Left ventricle myocardium inferior (tissue), 1 donor: ENCODE measurements at regions not wholly inside any gene's neighbourhood (a gene's known extent, or its start where the extent isn't known, plus 50 kb on each side); places are given as distances from the start of the nearest gene placed in this dataset.

Experiments used
- DNase-seq: peaks from one replicate; pipeline ENCODE4 v3.0.0-alpha.2; 2020
- H3K27ac ChIP-seq: fragments of 200-600 bp; replicated peaks from 2 replicates; pipeline ENCODE4 v1.8.0; 2021
- H3K27me3 ChIP-seq: fragments of 200-600 bp; 2 replicates; pipeline ENCODE4 v1.8.0; 2021; ENCODE audit warnings: low read depth
- H3K36me3 ChIP-seq: fragments of 200-600 bp; 2 replicates; pipeline ENCODE4 v1.8.0; 2021
- H3K4me1 ChIP-seq: fragments of 200-600 bp; 2 replicates; pipeline ENCODE4 v1.8.0; 2021
- H3K4me3 ChIP-seq: fragments of 200-600 bp; 2 replicates; pipeline ENCODE4 v1.8.0; 2021; ENCODE audit warnings: mild to moderate bottlenecking, moderate library complexity
- H3K9me3 ChIP-seq: fragments of 200-600 bp; replicated peaks from 2 replicates; pipeline ENCODE4 v1.8.0; 2021
- intact Hi-C: fragments of 100-400 bp; cut with micrococcal nuclease; formaldehyde crosslinking; loops from one replicate; pipeline ENCODE4 v1.11.0; 2022
- TF ChIP-seq, protein P1 (sequence below): fragments of 200-600 bp; IDR thresholded peaks from 2 replicates; pipeline ENCODE4 v1.8.0; 2021; ENCODE audit warnings: antibody characterized with exemption, mild to moderate bottlenecking, borderline replicate concordance
- donor health status: DM: no; HTN: yes; CAD: no; lungs with severe emphysema.

DNA sequence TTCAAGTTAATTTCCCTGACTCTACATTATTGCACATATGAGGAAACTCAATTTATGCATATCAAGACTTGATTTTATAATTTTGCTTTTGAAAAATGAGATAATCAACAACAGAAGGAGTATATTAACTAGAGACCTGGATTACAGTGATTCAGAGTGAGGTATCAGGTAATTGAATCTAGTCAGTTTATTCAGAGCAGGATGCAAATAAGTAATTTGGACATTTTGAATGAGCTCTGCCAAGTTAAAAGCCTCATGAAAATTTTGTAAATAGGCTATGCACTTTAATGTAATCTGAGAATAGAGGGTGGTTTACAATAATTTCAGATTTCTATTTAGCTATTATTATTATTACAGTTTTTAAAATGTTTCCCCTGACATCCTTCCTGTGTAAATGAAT is 203.7 kb upstream of the EMCN start:
- intact Hi-C loops = no loop called here
- no peaks in the 10 kb centered on the region for H3K4me1 ChIP-seq
- no peak overlapping the region for H3K4me3 ChIP-seq
- H3K27me3 ChIP-seq = no peaks in the 10 kb centered on the region
- DNase-seq = no peak
- no peaks in the 10 kb centered on the region for H3K36me3 ChIP-seq
- H3K9me3 ChIP-seq = peaks cover 16% of the 10 kb centered on the region
- TF ChIP-seq, protein P1, sequence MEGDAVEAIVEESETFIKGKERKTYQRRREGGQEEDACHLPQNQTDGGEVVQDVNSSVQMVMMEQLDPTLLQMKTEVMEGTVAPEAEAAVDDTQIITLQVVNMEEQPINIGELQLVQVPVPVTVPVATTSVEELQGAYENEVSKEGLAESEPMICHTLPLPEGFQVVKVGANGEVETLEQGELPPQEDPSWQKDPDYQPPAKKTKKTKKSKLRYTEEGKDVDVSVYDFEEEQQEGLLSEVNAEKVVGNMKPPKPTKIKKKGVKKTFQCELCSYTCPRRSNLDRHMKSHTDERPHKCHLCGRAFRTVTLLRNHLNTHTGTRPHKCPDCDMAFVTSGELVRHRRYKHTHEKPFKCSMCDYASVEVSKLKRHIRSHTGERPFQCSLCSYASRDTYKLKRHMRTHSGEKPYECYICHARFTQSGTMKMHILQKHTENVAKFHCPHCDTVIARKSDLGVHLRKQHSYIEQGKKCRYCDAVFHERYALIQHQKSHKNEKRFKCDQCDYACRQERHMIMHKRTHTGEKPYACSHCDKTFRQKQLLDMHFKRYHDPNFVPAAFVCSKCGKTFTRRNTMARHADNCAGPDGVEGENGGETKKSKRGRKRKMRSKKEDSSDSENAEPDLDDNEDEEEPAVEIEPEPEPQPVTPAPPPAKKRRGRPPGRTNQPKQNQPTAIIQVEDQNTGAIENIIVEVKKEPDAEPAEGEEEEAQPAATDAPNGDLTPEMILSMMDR = no peak
- no peak overlapping the region for H3K27ac ChIP-seq

DNA sequence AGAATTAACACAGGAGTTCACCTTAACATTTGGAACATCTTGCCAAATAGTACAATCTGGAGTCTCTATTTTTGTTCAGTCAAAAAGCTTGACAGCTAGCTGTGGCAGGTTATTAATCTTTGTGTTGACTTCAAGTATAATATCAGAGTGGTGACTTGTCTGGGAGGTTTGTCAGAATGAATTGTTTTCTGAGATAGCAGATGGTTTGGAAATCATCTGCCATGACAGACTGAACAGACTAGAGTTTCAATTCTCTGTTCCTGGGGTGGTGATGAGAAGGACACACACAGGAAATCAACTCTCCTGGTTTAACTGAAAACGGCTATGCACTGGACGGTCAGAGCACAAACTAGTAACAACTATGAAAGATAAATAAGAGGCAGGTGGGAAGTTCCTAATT is 203.3 kb upstream of the EMCN start:
- H3K4me1 ChIP-seq = no peaks in the 10 kb centered on the region
- TF ChIP-seq, protein P1 = no peak
- intact Hi-C loops = no loop called here
- H3K27me3 ChIP-seq = no peaks in the 10 kb centered on the region
- H3K27ac ChIP-seq = no peak overlapping the region
- no peak overlapping the region for H3K4me3 ChIP-seq
- H3K36me3 ChIP-seq = no peaks in the 10 kb centered on the region
- DNase-seq = no peak
- H3K9me3 ChIP-seq = peaks cover 16% of the 10 kb centered on the region

DNA sequence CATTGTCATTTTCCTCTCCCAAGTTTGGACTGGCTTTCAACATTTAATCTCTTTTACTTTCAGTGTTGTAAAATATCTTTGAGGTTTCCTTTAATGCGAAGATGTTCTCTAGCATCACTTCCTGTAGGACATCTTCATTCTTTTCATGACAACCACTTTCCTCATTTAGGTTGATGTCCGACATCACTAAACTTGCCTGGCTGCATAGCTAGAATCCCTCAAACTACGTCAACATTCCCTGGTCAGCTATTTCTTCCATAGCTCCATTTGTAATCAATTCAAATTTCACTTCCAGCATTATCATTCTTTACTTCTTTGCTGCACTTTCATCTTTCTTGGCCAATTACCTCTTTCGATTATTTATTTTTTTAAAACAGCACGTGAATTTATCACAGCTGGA is 198.6 kb upstream of the EMCN start:
- intact Hi-C loops = no loop called here

DNA sequence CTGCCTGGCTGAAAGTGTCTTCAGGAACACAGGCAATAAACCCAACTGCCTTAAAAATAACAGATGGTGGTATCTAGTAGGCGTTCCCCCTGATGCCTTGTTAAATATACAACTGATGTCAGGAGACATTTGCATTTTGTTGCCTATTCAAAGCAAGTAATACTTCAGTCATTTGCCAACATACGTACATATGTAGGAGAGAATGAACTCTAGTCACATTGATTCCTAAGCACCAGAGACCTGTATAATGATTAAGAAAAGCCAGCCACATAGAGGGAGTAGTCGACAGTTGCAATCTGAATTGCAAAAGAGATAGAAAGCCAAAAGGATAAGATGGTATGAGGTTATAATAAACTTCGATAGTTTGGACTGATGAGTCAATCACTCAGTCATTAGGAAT is 191.0 kb upstream of the EMCN start:
- DNase-seq = no peak
- intact Hi-C loops = no loop called here
- H3K4me3 ChIP-seq = no peak overlapping the region
- peaks cover 3% of the 10 kb centered on the region for H3K9me3 ChIP-seq
- H3K36me3 ChIP-seq = no peaks in the 10 kb centered on the region
- H3K27me3 ChIP-seq = no peaks in the 10 kb centered on the region
- TF ChIP-seq, protein P1 = no peak
- no peak overlapping the region for H3K27ac ChIP-seq
- H3K4me1 ChIP-seq = no peaks in the 10 kb centered on the region

More for the DNA sequence above, 198.6 kb upstream of the EMCN start:
- no peak for DNase-seq
- no peak overlapping the region for H3K27ac ChIP-seq
- TF ChIP-seq, protein P1 = no peak
- H3K27me3 ChIP-seq = no peaks in the 10 kb centered on the region
- peaks cover 22% of the 10 kb centered on the region for H3K9me3 ChIP-seq
- no peaks in the 10 kb centered on the region for H3K36me3 ChIP-seq
- H3K4me1 ChIP-seq = no peaks in the 10 kb centered on the region
- no peak overlapping the region for H3K4me3 ChIP-seq

DNA sequence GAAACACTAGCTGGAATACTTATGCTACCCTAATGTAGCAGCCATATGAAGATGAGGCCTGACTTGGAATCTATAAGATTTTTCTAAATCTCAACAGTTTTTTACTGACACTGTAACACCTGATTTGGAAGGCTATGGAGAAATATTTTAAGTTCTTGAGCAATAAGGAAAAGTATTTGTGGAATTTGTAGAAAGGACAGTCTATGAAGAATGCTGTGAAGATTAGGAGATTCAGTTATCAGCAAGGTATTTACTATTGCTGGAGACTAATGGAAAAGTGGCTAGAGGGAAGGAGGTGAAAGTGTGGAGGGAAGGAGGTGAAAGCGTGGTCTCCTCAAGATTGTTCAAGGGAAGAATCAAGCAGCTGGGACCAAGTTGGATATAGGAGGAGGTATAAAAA is 190.0 kb upstream of the EMCN start:
- TF ChIP-seq, protein P1 = no peak
- no peak overlapping the region for H3K4me3 ChIP-seq
- intact Hi-C loops = no loop called here
- no peaks in the 10 kb centered on the region for H3K9me3 ChIP-seq
- DNase-seq = no peak
- no peak overlapping the region for H3K27ac ChIP-seq
- H3K36me3 ChIP-seq = no peaks in the 10 kb centered on the region
- H3K4me1 ChIP-seq = no peaks in the 10 kb centered on the region
- no peaks in the 10 kb centered on the region for H3K27me3 ChIP-seq

DNA sequence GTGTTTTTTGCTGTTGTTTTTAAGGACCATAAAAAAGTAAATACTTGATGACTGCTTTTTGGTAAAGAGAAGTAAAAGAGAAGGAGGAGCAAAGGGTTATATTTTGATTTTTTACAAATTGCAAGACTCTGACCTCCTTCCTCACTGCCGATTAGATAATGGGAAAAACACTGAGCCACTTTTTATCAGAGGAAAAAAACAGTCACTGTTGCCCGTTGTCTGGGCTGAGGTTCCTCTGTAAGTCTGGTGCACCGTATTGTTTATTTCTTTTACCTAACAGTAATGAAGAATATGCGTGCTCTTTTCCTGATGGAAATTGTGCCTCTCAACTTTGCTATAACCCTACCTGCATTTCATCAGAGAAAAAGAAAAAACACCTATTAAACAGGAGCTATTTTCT is 178.7 kb upstream of the EMCN start:
- H3K36me3 ChIP-seq = no peaks in the 10 kb centered on the region
- H3K9me3 ChIP-seq = no peaks in the 10 kb centered on the region
- peak overlapping the region; percentile 42 for H3K4me3 ChIP-seq
- no peaks in the 10 kb centered on the region for H3K27me3 ChIP-seq
- no peak overlapping the region for H3K27ac ChIP-seq
- intact Hi-C loops = no loop called here
- TF ChIP-seq, protein P1 = no peak
- H3K4me1 ChIP-seq = peaks cover 9% of the 10 kb centered on the region
- DNase-seq = no peak
